SK-N-DZ (cell line): ENCODE measurements at regions not wholly inside any gene's neighbourhood (a gene's known extent, or its start where the extent isn't known, plus 50 kb on each side); places are given as distances from the start of the nearest gene placed in this dataset.
A peak's percentile ranks its signal among the peaks of the same experiment; 100 is the strongest.

Experiments used
- DNase-seq: peaks from one replicate; pipeline ENCODE4 v3.0.0-alpha.2; 2015; ENCODE audit warnings: low spot score

DNA sequence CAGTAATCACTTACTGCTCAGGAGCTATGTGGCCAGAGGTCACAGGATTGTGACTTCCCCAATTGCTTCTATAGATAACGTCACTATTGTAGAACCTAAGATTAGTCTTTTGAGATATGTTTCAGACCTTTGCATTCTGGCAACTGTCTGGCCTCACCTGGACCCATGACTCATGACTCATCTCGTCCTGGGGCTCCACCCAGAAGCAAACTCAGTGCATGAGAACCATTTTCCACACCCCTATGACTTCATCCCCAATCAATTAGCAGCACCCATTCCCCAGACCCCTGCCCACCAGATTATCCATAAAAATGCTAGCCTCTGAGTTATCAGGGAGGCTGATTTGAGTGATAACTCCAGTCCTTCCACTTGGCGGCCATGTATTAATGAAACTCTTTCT, 186.9 kb downstream of the EMP1 start:
- DNase-seq: no peak

DNA sequence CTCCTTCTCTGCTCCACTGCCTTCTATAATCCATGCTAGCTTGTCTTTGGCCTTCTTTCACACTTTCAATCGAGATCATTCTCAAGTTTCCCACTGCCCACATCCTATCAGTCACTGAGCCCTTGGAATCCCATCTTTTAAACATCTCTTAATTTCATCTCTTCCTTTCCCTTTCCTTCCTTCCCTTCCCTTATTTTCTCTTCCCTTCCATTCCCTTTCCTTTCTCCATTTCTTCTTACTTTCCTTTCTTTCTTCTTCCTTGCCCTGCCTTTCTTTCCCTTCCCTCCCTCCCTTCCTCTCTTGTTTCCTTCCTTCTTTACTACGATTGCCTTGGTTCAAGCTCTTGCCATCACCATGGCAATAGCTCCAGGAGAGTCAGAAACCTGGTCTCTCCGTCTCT, 183.8 kb downstream of the EMP1 start:
- DNase-seq: no peak

DNA sequence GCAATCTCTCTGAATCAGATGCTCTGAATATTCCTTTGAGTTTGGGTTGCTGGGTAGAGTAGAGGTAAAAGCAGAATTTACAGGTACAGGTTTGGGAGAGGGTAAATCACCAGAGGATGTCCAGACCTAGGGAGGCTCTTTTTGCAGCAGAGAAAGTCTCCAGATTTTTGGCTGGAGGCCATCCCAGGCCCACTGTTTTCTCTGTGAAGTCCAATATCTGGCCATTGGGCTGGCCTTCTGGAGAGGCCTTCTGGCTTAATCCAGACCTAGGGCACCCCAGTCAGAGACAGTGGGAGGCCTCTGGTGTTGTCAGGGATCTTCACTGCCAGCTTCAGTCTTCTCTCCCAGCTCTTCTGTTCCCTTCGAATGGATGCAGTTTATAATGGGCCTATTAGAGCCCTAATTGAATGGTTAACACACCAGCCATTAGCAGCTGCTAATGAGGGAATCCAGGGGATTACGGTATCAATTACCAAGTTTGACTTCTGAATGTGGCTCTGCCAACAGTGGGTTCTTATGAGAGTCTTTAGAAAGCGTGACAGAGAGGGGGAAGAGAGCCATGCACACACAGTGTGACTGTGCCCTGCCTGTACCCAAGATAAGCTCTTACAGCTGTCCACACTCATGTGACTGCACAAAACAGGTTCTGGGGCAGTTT, 183.1 kb downstream of the EMP1 start:
- no peak for DNase-seq

DNA sequence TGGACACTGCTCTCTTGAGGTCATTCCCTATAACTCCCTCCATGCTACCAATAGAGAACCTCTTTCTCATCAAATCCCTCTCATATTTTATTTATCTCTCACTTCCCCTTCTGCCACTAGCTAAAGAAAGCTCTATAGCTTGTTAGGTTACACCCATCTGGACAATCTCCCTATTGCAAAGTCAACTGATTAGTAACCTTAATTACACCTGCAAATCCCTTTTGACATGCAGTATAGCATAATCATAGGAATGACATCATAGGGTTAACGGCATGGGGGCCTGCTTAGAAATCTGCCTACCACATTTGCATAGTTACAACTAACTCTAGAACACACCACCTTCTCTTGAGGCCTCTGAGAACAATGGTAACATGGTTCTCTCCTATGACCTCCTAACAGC, 181.2 kb downstream of the EMP1 start:
- DNase-seq: no peak

DNA sequence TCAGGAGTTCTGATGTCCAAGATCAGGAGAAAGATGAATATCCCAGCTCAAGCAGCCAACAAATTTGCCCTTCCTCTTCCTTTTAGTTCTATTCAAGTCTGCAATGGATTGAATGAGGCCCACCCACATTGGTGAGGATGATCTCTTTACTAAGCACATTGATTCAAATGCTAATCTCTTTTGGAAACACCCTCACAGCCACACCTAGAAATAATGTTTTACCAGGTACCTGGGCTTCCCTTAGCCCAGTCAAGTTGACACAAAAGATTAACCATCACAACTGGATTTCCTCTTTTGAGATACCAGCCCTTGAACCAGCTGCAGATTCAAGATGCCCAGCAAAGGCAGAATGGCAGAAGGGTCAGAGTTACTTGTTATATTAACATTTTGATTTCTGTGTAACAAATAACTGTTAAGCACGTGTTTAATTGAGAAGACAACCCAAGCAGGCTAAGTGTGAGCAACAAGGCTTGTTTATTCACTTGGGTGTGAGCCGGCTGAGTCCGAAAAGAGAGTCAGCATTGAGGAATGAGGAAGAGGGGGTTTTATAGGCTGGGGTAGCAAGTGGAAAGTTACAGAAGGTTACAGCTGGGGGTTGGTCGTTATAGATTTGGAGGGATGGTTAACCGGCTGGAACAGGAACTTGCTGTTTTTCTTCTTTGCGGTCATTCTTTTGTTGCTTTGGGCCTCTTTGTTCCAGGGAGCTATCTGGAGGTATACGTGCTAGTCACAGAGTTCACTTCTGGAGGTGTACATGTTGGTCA, 180.3 kb downstream of the EMP1 start:
- DNase-seq: no peak

DNA sequence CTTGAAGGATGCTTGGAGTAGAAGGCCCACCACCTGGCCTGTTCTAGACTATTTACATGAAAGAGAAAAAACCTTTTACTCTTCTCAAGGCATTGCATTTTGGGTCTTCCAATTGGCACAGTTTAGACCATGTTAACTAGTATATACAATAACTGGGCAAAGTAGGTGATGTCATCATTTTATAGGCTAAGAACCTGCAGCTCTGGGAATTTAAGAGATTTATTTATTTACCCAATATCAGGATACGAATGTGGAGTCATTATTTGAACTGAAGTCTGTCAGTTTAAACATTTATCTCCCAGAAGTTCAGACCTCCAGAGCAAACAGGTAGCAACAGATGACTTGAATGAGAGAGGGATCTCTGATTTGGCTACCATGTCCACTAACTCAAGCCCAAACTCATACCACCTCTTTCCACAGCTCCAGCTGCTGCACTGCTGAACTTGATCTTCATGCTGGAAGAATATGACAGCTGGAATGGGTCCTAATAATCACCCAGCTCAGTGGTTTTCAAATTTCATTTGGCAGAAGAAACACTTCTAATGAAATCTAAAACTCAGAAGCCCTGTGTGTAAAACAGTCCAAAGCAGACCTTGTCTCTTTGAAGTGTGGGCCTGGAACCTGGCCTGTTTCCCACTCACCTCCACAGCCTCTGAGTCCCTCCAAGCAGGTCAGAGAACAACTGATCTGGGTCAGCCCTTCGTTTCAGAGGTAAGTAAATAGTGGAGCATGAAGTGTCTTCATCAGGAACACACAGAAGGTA, 179.2 kb downstream of the EMP1 start:
- DNase-seq: no peak

DNA sequence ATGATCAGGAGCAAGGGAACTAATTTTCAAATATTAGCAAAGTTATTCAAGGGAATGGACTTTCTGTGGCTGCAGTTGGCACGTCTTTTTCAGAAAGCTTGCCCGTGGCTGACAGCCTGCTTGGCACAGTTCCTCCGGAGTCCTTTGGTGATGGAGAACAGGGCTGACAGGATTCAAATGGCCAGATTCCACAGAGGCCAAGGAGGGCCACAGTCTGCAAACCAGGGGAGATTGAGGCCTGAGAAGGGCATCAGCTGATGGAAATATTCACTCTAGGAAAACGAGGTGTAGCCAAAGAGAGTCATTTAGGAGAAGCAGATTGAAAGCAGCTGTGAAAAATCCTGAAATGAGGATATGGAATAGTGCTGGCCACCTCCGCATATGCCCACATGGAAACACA, 178.3 kb downstream of the EMP1 start:
- DNase-seq: no peak

DNA sequence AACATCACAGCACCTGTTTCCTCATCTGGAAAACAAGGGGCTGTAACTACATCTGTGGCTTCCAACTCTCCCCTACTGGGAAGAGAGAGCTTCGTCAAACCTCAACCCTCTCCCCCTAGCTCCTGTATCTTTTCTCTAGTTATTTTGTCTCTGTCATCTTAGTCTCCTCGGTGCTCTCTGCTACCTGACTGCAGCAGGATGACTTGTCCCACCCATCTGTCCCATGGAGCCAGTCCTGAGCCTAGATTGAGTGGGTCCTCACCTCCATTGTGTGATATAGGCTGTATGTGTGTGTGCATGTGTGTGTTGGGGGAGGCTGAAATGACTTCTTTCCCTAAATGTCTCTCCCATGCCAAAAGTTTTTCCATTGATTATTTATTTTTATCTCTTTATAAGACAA, 177.3 kb downstream of the EMP1 start:
- no peak for DNase-seq

DNA sequence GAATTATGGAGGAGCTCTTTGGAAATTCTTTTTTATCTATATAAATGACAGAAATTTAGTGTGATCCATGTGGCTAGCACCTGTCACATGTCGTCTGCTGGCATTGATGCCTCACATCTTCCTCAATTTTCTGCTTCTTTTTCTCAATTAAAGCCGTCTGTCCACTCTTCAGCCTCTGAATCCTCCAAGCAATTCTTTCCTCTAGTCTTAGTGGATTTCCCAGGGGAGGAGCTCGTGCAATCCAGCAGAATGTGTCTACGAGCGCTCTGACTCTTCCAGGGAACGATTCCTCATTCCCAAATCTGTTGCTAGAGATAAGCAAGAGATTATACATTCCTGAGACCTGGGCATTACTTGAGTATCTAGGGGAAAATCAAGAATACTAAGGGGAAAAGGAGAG, 176.6 kb downstream of the EMP1 start:
- no peak for DNase-seq

DNA sequence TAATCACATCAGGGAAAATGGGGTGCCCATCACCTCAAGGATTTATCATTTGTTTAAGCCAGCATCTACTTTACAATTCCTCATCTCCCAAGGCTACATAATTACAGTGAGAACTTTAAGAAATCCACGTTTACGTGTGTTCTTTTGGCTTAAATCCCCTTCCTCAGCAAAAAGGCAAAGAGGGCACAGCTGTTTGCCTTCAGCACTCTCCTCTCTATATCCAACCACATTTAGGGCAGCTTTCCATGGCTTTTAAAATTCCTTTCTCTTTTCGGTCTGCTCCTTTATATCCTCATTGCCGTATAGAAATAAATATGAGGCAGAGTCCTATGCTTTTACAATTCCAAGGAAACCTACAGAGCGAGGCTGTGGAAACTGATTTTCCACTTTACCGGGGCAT, 175.9 kb downstream of the EMP1 start:
- no peak for DNase-seq

DNA sequence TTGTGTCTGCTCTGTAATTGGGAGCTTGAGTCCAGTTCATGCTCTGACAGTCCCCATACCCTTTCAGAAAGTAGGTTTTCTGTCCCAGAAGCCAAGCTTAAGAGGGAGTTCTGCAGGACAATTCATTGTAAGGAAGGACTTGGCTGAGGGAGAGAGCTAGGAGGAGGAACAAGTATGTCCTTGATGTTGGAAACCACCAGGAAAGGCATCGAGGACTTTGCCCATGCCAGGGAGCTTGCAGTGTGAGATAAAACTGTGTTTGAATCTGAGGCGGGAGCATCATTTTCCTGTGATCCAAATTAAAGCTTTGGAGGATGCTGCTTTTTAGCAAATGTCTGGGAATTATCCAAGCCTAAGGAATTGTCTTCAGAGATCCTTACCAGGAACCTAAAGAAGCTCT, 175.3 kb downstream of the EMP1 start:
- DNase-seq: no peak

DNA sequence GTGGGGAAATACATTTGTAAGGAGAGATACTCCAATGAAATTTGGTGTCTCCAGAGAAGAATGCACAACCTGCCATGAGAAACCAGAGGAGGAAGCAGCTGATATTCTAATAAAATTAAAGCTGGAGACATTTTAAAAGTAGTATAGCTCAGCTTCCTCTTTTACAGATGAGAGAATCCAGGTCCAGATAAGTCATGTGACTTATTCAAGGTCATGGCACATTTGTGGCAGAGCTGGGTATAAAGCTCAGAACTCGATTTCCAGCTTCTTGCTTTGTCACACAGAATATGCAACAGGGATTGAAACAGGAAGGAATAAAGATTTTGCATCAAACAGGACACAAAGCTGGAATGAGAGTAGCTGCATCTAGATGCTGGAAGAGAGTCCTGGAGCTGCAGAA, 174.8 kb downstream of the EMP1 start:
- no peak for DNase-seq

DNA sequence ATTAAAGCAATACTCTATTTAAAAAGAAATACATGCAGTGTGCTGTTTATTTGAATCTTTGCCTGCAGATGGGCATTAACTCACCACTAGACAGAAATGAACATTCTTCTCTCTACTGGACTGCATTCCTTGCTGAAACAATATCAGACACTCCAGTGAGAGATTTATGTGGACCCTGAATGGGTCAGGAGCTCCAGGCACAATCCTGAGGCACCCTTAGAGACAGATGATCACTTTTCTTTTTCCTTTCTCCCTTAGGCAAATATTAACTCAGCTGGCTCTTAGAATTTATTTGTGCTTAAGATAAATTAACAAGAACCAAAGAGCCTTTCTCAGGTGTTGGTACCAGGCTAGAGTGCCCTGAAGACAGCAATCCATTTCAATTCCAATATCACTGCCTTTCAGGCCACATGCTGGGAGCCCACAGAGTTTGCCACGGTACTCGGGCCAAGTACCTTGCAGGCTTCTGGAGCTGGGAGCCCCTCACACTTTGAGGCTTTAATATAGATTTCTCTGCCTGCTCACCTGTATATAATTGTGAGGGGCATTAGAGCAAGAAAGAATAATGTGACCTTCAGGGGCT, 173.0 kb downstream of the EMP1 start:
- DNase-seq: no peak

DNA sequence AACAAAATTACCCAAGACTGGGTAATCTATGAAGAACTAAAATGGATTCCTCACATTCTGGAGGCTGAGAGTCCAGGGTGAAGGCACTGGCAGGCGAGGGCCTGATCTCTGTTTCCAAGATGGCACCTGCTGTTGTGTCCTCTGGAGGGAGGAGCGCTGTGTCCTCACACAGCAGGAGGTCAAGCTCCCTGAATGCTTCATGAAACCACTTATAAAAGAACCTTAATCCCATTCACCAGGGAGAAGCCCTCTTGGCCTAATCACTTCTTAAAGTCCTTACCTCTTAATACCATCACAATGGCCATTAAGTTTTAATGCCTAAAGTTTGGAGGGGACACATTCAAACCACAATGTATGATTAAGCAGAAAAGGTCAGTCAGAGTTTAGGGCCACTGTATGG, 172.4 kb downstream of the EMP1 start:
- DNase-seq: no peak

DNA sequence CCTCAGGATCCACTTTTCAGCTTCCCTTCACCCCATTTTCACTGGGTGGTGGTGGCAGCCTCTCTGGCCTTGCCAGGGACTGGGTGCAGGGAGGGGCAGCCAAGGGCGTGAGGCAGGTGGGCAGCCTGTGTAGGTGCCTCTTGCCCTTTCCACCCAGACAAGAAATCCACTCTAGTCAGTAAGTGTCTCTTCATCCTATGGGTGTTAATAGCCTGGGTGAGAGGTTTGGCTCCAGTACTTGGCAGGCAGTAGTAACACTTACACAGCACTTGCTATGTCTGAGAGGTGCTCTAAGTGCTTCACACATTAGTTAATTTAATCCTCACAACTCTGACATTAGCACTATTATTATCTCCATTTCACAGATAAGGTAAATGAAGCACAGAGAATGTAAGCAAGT, 171.9 kb downstream of the EMP1 start:
- no peak for DNase-seq

DNA sequence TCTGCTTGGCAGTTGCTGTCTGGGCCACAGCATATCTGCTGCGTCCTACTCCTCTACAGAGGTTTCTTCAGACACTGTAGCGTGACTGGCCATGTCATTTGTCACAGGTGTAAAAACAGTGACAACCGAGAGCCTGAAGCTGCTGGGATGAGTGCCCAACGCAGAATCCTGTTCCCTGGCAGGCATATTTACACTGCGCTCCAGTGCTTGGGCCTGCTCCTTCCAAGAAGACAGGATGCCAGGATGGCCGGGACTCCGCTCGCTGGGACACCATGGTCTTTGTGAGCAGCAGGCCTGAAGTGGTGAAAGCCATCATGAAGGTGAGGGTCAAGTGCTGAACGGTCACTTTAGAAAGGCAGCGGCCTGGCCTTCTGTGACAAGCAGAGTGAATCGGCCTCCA, 171.4 kb downstream of the EMP1 start:
- DNase-seq: no peak

DNA sequence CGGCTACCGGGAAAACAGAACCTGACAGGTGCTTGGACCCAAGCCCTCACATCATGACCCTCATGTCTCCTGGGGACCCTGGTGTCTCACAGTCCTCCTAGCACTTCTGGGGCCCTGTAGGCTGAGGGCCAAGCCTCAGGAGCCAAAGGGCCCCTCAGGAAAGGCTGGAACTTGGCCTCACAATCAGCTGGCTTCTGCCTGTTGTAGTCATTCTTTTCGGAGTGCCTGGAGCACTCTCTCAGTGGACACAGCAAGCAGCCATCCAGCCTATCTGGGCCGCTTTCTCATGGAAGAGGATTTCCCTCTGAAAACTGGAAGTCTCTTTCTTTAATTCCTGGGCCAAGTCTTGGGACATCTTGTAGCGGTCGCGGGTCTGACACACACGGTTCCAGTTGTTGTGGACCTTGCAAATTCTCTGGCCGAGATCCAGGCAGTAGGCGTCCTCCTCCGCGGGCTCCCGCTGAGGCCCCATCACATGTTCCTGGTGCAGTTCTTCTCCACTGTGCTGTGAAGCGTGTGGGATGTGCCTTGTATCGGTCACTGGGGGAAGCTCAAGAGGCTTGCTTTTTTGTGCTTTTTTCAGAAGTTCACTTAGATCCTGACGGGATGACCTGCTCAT, 169.3 kb downstream of the EMP1 start:
- no peak for DNase-seq

DNA sequence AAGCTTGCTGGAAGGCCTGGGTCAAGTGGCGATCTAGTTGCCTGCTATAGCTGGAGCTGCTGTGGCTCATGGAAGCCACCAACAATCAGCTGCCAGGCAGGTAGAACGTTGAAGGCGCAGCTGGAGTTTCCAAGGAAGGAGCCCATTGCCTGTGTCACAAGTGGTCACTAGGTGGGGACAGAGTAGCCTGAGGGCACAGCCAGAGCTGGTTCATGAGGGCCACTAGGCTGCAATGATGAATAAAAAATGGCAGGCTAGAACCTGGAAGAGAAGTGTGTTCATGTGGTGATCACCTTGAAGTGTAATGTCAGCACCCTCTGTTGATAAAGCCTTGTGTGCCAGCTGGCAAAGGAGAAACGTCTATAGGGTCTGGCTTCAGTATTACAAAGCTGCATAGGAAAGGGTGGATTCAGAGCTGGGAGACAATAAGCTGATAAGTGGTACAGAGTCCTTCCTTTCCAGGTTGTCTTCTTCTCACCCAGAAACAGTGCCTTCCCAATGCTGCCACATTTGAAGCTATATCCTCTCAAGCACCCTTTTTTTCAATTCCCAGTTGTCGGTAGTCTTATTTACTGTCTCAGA, 165.8 kb downstream of the EMP1 start:
- DNase-seq: peak; percentile 56

DNA sequence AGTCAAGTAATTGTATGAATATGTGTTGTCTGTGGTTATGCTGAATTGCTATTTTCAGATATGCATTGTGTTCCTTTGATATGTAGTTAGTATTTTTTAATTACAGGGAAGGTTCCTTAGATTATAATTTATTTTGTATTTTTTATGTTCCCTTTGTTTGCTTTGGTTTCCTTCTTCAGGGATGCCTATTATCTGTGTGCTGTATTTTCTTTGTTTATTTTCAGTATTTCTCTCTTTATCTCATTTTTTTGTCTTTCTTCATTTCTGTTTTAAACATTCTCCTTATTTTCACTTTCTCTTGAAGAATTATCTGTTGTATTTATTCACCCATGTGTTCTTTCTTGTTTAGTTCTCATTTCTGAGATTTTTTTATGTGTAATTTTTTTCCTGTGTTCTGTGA, 163.1 kb downstream of the EMP1 start:
- DNase-seq: no peak

DNA sequence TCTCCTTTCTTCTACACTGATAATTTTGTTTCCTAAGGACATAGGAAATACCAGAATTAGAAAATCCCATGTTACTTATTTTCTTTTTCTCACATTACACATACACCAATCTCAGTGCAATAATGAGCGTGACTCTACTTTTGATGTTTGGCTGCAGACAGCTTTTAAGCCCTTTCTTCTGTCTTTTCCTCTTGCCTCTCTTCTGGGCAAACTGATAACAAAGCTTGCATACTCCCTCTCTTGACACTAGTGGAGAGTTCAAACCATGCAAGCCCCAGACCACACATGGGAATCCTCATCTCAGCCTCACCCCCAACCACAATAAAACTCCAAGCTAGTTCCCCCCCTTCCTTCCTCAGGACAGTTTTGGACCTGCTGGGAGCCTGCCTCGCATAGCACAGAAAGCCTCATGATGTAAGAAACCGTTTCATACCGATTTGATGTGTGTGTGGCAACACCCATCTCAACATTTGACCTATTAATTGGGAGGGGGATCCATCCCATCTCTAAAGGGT, 161.9 kb downstream of the EMP1 start:
- no peak for DNase-seq

DNA sequence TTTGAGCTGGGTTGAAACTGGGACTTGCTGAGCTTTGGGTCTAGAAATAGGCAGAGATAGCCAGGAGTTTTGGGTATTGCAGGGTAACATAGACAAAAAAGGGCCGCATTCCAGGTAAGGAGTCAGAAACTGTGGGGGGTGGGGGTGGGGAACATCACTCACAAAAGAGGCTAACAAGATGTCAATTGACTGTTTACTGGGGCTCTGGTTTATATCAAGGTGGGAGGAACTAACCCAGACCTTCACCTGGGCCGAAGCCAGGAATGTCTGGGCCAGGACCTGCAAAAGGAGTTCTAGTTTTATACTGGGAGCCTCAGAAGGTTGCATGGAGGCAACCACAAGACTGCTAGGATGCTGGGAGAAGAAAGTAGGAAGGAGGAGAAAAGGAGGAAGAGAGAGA, 154.4 kb downstream of the EMP1 start:
- no peak for DNase-seq
